IPS DF 19.7 (cell line): ENCODE measurements at regions not wholly inside any gene's neighbourhood (a gene's known extent, or its start where the extent isn't known, plus 50 kb on each side); places are given as distances from the start of the nearest gene placed in this dataset.
A peak's percentile ranks its signal among the peaks of the same experiment; 100 is the strongest.

Experiments used
- DNase-seq: peaks from one replicate; pipeline ENCODE4 v3.0.0-alpha.2; 2013; ENCODE audit warnings: low read depth, low spot score

- DNase-seq, result no peak
These were observed 84.2 kb upstream of the MAPK4 start for GRCh38 chr18:50475538-50476193.

- no peak for DNase-seq
These were observed 67.8 kb upstream of the MAPK4 start for GRCh38 chr18:50492097-50492496.

DNA sequence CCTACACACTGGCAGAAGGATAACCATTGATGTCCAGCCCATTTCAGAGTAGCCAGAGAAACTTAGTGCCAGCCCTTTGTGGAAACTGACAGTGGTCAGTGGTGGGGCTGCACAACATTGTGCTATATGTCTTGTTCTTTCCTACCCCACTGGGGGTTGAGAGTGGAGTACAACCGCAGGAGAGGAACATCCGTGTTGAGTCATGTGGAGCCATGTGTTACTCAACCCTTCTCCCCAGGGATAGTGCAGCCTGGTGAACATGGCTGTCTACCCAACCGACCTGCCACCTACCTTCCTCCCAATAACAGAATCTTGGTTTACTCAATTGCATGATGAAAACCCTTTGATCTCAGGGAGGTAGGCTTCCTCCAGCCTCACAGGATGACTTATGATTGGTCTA is 65.3 kb upstream of the MAPK4 start:
- DNase-seq, result no peak

GRCh38 chr18:50506362-50506761 is 53.5 kb upstream of the MAPK4 start:
- no peak for DNase-seq

DNA sequence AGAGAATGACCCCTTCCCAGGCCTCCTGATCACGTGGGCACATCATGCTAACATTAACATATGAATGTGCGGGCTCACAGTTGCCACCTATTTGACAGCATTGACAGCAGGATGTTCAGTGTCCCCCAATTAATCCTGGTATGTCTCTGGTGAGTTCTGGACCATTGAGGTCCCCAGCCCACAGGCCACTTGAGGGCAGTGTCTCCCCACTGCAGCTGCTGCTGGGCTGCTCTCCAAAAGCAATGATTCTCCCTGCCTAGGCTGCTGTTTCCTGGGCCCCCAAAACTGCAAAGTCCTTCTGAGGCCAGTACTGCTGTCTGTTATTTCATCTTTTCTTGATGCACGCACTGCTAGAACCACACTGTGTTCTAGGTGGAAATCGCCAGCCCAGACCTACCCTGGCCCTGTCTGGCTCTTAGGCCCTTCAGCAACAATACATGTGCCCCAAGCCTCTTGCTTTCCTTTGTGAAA is 52.7 kb upstream of the MAPK4 start:
- DNase-seq, result peak; percentile 30

DNA sequence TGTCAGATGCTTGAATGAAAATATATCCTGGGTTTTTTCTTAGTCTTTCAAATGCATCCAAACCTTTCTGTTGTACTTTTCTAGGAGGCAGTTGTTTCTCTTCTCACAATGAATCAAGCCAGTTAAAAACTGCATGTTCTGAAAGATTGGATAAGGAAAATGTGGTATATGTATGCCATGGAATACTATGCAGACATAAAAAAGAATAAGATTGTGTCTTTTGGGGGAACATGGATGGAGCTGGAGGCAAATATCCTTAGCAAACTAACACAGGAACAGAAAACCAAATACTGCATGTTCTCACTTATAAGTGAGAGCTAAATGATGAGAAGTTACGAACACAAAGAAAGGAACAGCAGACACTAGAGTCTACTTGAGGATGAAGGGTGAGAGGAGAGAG is 51.7 kb upstream of the MAPK4 start:
- DNase-seq, result no peak

DNA sequence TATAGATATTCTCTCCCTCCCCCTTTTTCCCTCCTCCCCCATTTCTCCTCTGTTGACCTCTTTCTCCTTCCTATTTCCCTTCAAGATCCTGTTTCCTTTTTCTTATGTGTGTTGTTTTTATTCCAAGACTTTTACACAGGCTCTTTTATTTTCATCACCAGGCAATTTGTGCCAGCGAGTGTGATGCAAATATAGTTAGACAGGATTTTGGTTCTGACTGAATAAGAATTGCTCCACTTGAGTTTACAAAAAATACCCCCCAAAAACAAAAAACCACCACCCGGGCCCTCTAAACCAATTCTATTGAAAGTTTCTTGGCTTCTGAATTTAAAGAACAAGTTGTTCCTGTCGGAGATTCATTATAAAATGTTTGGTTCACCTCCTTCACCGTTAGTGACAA is 50.9 kb upstream of the MAPK4 start:
- DNase-seq, result no peak
